SH-SY5Y (cell line): ENCODE measurements at regions not wholly inside any gene's neighbourhood (a gene's known extent, or its start where the extent isn't known, plus 50 kb on each side); places are given as distances from the start of the nearest gene placed in this dataset.

Experiments used
- GATA2 ChIP-seq: IDR thresholded peaks from 2 replicates; pipeline ENCODE4 v1.6.1; 2011; ENCODE audit warnings: mild to moderate bottlenecking, low read depth, low read length
- GATA3 ChIP-seq: IDR thresholded peaks from 2 replicates; pipeline ENCODE4 v1.6.1; 2011; ENCODE audit warnings: low read depth, mild to moderate bottlenecking, low read length, moderate library complexity

GRCh38 chr9:108197899-108198298 is 657.9 kb downstream of the ACTL7B start:
- TF ChIP-seq GATA2 (no peak), GATA3 (no peak)
